Right lobe of liver (tissue), 4 donors: ENCODE measurements at regions not wholly inside any gene's neighbourhood (a gene's known extent, or its start where the extent isn't known, plus 50 kb on each side); places are given as distances from the start of the nearest gene placed in this dataset.

Source experiments
- POLR2A ChIP-seq: fragments of 450-650 bp; IDR thresholded peaks from one replicate; pipeline ENCODE4 v1.6.1; 2017; ENCODE audit warnings: antibody characterized with exemption, mild to moderate bottlenecking
- TF ChIP-seq, protein P1 (sequence below), 4 donors: fragments of 200-600 bp in 3 of 4; fragments of 450-650 bp in 1 of 4; IDR thresholded peaks; one replicate each; pipeline versions ENCODE4 v1.5.1 to v1.8.0; 2016 to 2022; ENCODE audit warnings: antibody characterized with exemption in 4 of 4, mild to moderate bottlenecking in 2 of 4
- donor health status: DM: no; HTN: no; CAD: no.
- donor health status: DM: no; HTN: no; CAD: no.
- donor health status: DM: no; HTN: yes; CAD: no.

DNA sequence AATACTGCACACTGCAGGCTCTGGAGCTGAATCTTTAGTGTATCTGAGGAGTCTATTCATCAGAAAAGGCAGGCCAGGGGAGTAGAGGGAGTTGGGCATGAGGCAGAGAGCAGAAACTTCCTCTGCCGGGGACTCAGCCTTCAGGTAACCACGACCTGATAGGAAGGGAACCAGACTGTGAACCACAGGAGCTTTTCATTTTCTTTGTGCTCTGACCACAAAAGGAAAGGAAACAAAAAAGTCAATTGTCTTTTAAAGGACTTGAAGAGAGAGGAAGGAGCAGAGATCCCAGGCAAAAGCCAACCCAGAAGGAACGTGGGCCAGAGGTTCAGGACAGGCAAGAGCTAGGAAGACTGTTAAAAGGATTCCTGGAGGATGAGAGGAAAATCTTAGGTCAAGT lies 573.3 kb downstream of the EPHB1 start:
- TF ChIP-seq POLR2A, result no peak
- TF ChIP-seq, protein P1, sequence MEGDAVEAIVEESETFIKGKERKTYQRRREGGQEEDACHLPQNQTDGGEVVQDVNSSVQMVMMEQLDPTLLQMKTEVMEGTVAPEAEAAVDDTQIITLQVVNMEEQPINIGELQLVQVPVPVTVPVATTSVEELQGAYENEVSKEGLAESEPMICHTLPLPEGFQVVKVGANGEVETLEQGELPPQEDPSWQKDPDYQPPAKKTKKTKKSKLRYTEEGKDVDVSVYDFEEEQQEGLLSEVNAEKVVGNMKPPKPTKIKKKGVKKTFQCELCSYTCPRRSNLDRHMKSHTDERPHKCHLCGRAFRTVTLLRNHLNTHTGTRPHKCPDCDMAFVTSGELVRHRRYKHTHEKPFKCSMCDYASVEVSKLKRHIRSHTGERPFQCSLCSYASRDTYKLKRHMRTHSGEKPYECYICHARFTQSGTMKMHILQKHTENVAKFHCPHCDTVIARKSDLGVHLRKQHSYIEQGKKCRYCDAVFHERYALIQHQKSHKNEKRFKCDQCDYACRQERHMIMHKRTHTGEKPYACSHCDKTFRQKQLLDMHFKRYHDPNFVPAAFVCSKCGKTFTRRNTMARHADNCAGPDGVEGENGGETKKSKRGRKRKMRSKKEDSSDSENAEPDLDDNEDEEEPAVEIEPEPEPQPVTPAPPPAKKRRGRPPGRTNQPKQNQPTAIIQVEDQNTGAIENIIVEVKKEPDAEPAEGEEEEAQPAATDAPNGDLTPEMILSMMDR (IDR thresholded peaks at IDR 0.05), result no peak
